ENCODE measurements at regions not wholly inside any gene's neighbourhood (a gene's known extent, or its start where the extent isn't known, plus 50 kb on each side); places are given as distances from the start of the nearest gene placed in this dataset.

GRCh38 chr16:52819808-52820207 lies 232.9 kb downstream of the CHD9NB start:
- H3K9ac ChIP-seq (ENCODE audit: low read length) = no peak overlapping the region
- no peak overlapping the region for H3K27ac ChIP-seq (ENCODE audit: low read depth, low read length)
- H3K27me3 ChIP-seq (ENCODE audit: insufficient read depth, low read length) = no peaks in the 10 kb centered on the region
- no peaks in the 10 kb centered on the region for H3K36me3 ChIP-seq (ENCODE audit: control insufficient read depth in 1 of 2, insufficient read depth in 2 of 2, low read length in 2 of 2)
- no peak overlapping the region for H3K4me2 ChIP-seq (ENCODE audit: low read length)
- no peak for DNase-seq (ENCODE audit: low read depth, low spot score)
- POLR2A ChIA-PET = no interaction called here
- peaks cover 0 to under 1% of the 10 kb centered on the region in 2 experiments; a peak in 2 of 4 replicates for H3K4me1 ChIP-seq (ENCODE audit: control insufficient read depth in 1 of 2, insufficient read depth in 2 of 2, low read length in 2 of 2)
- no peaks in the 10 kb centered on the region for H3K79me2 ChIP-seq (ENCODE audit: insufficient read depth, low read length)
- BruUV-seq (replicated peaks) = no TSS peak
- H2AFZ ChIP-seq (ENCODE audit: low read depth, low read length, poor library complexity, severe bottlenecking) = no peak overlapping the region
- CTCF ChIA-PET = no interaction called here
- RAD21 ChIA-PET (ENCODE audit: low non-redundant PET in 1 of 2, low total read pairs in 2 of 2, uncharacterized antibody in 2 of 2, unreplicated experiment in 2 of 2) = no interaction called here
- no peak for ATAC-seq
- TF ChIP-seq ZNF274 (IDR thresholded peaks at IDR 0.05; ENCODE audit: low read depth, low read length) = no peak
- no peak for TF ChIP-seq CBX3 (IDR thresholded peaks at IDR 0.05; ENCODE audit: low read depth)
- TF ChIP-seq ELF1 (IDR thresholded peaks at IDR 0.05; ENCODE audit: borderline replicate concordance, low read depth) = no peak
- no peak for TF ChIP-seq ZBTB33 (IDR thresholded peaks at IDR 0.05; ENCODE audit: extremely low read depth, insufficient replicate concordance, low read length)
- no peak for TF ChIP-seq EZH2 (IDR thresholded peaks at IDR 0.05)
- TF ChIP-seq POLR2AphosphoS5 (IDR thresholded peaks at IDR 0.05; ENCODE audit: low read depth, low read length) = no peak
- no peak for TF ChIP-seq POLR2A (IDR thresholded peaks at IDR 0.05; ENCODE audit: borderline replicate concordance, extremely low read depth, insufficient read depth, insufficient read length)
- no peak for TF ChIP-seq TCF7L2 (IDR thresholded peaks at IDR 0.05; ENCODE audit: borderline replicate concordance, extremely low read depth, insufficient read depth, insufficient read length)
- no peak for TF ChIP-seq FOSL1 (IDR thresholded peaks at IDR 0.05; ENCODE audit: low read depth)
- TF ChIP-seq ATF3 (IDR thresholded peaks at IDR 0.05) = no peak
- no peak for TF ChIP-seq SRF (IDR thresholded peaks at IDR 0.05; ENCODE audit: low read depth)
- no peak for TF ChIP-seq ZFX (IDR thresholded peaks at IDR 0.05)
- TF ChIP-seq CTCF (IDR thresholded peaks at IDR 0.05 in 2 of 3, conservative IDR thresholded peaks at IDR 0.05 in 1 of 3; ENCODE audit: borderline replicate concordance in 1 of 3, insufficient read depth in 1 of 3, low read depth in 2 of 3, low read length in 2 of 3) = no peak
- TF ChIP-seq EGR1 (IDR thresholded peaks at IDR 0.05; ENCODE audit: low read depth) = no peak
- no peak for TF ChIP-seq SP1 (IDR thresholded peaks at IDR 0.05; ENCODE audit: low read depth)
- TF ChIP-seq RAD21 (IDR thresholded peaks at IDR 0.05; ENCODE audit: low read depth) = no peak
- TF ChIP-seq EZH2phosphoT487 (IDR thresholded peaks at IDR 0.05; ENCODE audit: borderline replicate concordance) = no peak
- H3K9me2 ChIP-seq (ENCODE audit: insufficient read depth) = no peaks in the 10 kb centered on the region
- no peaks in the 10 kb centered on the region for H3K9me3 ChIP-seq (ENCODE audit: control insufficient read depth in 1 of 2, insufficient read depth in 1 of 2, low read depth in 1 of 2, low read length in 2 of 2)
- H4K20me1 ChIP-seq (ENCODE audit: insufficient read depth) = no peaks in the 10 kb centered on the region
- intact Hi-C loops (cut with micrococcal nuclease) = loop anchor here (10.0 kb wide), 1 partner anchor 65 kb away; no protein-coding TSS in a partner anchor
- no peak overlapping the region for H3K4me3 ChIP-seq (replicated peaks in 1 of 2; ENCODE audit: low read depth in 1 of 2, low read length in 2 of 2)

Measured in HCT116 (cell line).